ENCODE measurements at regions not wholly inside any gene's neighbourhood (a gene's known extent, or its start where the extent isn't known, plus 50 kb on each side); places are given as distances from the start of the nearest gene placed in this dataset.

GRCh38 chr12:85725991-85726390, 110.2 kb downstream of the RASSF9 start:
- Histone ChIP-seq H3K9ac (ENCODE audit: low read length) (no peak overlapping the region), H3K9me3 (ENCODE audit: control insufficient read depth, low read length) (no peaks in the 10 kb centered on the region), H3K4me3 (ENCODE audit: low read length) (no peak overlapping the region), H3K4me1 (ENCODE audit: control insufficient read depth, insufficient read depth, low read length) (no peaks in the 10 kb centered on the region), H3K36me3 (ENCODE audit: control insufficient read depth, insufficient read depth, low read length, severe bottlenecking) (no peaks in the 10 kb centered on the region), H3K27me3 (replicated peaks; ENCODE audit: control insufficient read depth, insufficient read depth, low read length) (no peaks in the 10 kb centered on the region)
- peak; percentile 57 for DNase-seq (ENCODE audit: low read depth)

DNA sequence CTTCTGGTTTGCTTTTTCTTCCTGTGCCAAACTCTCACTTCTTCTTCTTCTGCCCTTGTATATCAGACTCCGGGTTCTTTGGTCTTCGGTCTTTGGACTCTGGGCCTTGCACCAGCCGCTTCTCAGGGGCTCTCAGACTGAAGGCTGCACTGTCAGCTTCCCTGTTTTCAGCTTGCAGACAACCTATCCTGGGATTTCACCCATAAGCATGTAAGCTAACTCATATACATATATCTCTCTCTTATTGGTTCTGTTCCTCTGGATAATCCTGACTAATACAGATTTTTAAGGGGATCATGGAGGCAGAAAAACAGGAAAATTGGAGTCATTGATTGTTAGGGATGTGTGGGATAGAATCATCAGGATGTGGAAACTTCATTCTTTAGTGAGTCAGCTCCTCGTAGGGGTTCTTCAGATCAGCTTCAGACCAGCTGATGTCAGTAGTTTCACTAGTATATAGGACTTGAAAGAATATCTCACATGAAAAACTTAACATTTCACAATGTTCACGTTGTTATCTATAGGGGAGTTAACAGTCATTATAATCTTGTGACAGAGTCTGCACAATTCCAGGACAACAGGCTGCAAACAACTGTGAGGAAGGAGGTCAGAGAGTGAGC, 102.9 kb downstream of the RASSF9 start:
- DNase-seq (ENCODE audit: low read depth), result peak; percentile 55

DNA sequence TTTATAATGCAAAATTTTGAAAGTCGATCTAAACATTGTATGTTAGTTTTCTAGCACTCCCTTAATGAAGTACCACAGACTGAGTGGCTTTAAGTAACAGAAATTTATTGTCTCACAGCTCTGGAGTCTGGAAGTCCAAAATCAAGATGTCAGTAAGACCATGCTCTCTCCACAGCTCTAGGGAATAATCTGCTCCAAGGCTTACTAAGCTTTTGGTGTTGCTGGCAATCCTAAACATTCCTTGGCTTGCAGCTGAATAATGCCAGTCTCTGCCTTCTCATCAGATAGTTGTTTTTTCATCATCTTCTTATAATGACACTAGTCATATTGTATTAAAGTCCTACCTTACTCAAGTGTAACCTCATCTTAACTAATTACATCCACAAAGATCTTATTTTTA, 102.2 kb downstream of the RASSF9 start:
- DNase-seq (ENCODE audit: low read depth), result peak; percentile 38
- Histone ChIP-seq H3K9me3 (ENCODE audit: control insufficient read depth, low read length) (no peaks in the 10 kb centered on the region), H3K36me3 (ENCODE audit: control insufficient read depth, insufficient read depth, low read length, severe bottlenecking) (no peaks in the 10 kb centered on the region), H3K27me3 (replicated peaks; ENCODE audit: control insufficient read depth, insufficient read depth, low read length) (no peaks in the 10 kb centered on the region), H3K4me3 (ENCODE audit: low read length) (no peak overlapping the region), H3K4me1 (ENCODE audit: control insufficient read depth, insufficient read depth, low read length) (peaks cover 14% of the 10 kb centered on the region), H3K9ac (ENCODE audit: low read length) (no peak overlapping the region)

More for the DNA sequence above, 102.9 kb downstream of the RASSF9 start:
- peaks cover 14% of the 10 kb centered on the region for H3K4me1 ChIP-seq (ENCODE audit: control insufficient read depth, insufficient read depth, low read length)
- no peaks in the 10 kb centered on the region for H3K27me3 ChIP-seq (replicated peaks; ENCODE audit: control insufficient read depth, insufficient read depth, low read length)
- H3K9me3 ChIP-seq (ENCODE audit: control insufficient read depth, low read length), result no peaks in the 10 kb centered on the region
- no peaks in the 10 kb centered on the region for H3K36me3 ChIP-seq (ENCODE audit: control insufficient read depth, insufficient read depth, low read length, severe bottlenecking)
- H3K4me3 ChIP-seq (ENCODE audit: low read length), result no peak overlapping the region
- no peak overlapping the region for H3K9ac ChIP-seq (ENCODE audit: low read length)

- Histone ChIP-seq H3K9me3 (ENCODE audit: control insufficient read depth, low read length) (no peaks in the 10 kb centered on the region), H3K4me3 (ENCODE audit: low read length) (peak overlapping the region; percentile 27), H3K36me3 (ENCODE audit: control insufficient read depth, insufficient read depth, low read length, severe bottlenecking) (no peaks in the 10 kb centered on the region), H3K9ac (ENCODE audit: low read length) (no peak overlapping the region), H3K27me3 (replicated peaks; ENCODE audit: control insufficient read depth, insufficient read depth, low read length) (no peaks in the 10 kb centered on the region), H3K4me1 (ENCODE audit: control insufficient read depth, insufficient read depth, low read length) (peaks cover 20% of the 10 kb centered on the region)
- DNase-seq (ENCODE audit: low read depth), result peak; percentile 87
These were observed 96.0 kb downstream of the RASSF9 start for GRCh38 chr12:85740186-85740585.

DNA sequence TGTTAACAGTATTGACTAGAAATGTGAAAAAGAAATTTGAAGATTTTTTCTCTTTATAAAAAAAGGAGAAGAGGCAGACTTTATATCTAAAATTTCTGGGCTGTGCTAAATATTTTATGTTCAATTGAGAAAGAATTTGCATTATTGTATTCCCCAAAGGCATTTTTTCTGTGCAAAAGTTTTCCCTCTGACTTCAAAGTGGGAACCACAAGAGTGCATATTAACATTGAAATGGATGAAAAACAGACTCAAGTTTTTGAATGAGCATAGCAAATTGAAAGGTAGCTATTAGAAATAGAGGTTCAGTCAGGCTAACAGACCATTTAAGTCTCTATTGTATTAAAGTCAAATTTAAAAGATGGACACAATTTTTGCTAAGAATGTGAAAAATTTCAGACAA, 95.2 kb downstream of the RASSF9 start:
- H3K9ac ChIP-seq (ENCODE audit: low read length), result no peak overlapping the region
- peak; percentile 63 for DNase-seq (ENCODE audit: low read depth)
- H3K27me3 ChIP-seq (replicated peaks; ENCODE audit: control insufficient read depth, insufficient read depth, low read length), result no peaks in the 10 kb centered on the region
- H3K4me3 ChIP-seq (ENCODE audit: low read length), result no peak overlapping the region
- no peaks in the 10 kb centered on the region for H3K9me3 ChIP-seq (ENCODE audit: control insufficient read depth, low read length)
- H3K4me1 ChIP-seq (ENCODE audit: control insufficient read depth, insufficient read depth, low read length), result peaks cover 20% of the 10 kb centered on the region
- H3K36me3 ChIP-seq (ENCODE audit: control insufficient read depth, insufficient read depth, low read length, severe bottlenecking), result no peaks in the 10 kb centered on the region

- H3K4me1 ChIP-seq (ENCODE audit: control insufficient read depth, insufficient read depth, low read length), result no peaks in the 10 kb centered on the region
- H3K9me3 ChIP-seq (ENCODE audit: control insufficient read depth, low read length), result no peaks in the 10 kb centered on the region
- no peaks in the 10 kb centered on the region for H3K27me3 ChIP-seq (replicated peaks; ENCODE audit: control insufficient read depth, insufficient read depth, low read length)
- no peak overlapping the region for H3K9ac ChIP-seq (ENCODE audit: low read length)
- no peak for DNase-seq (ENCODE audit: low read depth)
- no peak overlapping the region for H3K4me3 ChIP-seq (ENCODE audit: low read length)
- H3K36me3 ChIP-seq (ENCODE audit: control insufficient read depth, insufficient read depth, low read length, severe bottlenecking), result no peaks in the 10 kb centered on the region
These were observed 88.2 kb downstream of the RASSF9 start for GRCh38 chr12:85747941-85748495.
